HG02981 (cell line): ENCODE measurements at regions not wholly inside any gene's neighbourhood (a gene's known extent, or its start where the extent isn't known, plus 50 kb on each side); places are given as distances from the start of the nearest gene placed in this dataset.

Source experiments
- ATAC-seq: cut with Tn5 transposase; IDR thresholded peaks from one replicate; pipeline ENCODE4 v1.9.1; 2021; ENCODE audit warnings: mild to moderate bottlenecking, moderate library complexity; ENCODE audit not compliant: unreplicated experiment

GRCh38 chr5:117266280-117266679 lies 691.7 kb upstream of the SEMA6A start:
- no peak for ATAC-seq

DNA sequence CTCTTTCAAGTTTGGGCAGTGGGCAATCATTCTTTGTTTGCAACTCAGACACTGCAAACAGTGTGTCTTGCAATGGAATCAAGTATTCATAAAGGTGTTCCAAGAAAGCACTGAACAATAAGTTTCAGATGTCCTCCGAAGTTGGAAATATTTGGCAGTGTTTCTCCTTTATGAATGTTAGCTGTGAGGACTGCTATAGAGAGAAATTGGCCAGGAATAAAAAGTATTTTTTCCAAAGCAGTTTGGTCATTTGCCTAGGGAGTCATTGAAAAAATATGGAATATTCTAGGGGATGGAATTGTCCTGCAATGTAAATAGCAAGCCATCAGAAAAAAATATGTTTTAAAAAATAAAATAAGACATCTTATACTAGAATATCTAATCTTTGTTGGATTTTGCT lies 688.6 kb upstream of the SEMA6A start:
- ATAC-seq = no peak

DNA sequence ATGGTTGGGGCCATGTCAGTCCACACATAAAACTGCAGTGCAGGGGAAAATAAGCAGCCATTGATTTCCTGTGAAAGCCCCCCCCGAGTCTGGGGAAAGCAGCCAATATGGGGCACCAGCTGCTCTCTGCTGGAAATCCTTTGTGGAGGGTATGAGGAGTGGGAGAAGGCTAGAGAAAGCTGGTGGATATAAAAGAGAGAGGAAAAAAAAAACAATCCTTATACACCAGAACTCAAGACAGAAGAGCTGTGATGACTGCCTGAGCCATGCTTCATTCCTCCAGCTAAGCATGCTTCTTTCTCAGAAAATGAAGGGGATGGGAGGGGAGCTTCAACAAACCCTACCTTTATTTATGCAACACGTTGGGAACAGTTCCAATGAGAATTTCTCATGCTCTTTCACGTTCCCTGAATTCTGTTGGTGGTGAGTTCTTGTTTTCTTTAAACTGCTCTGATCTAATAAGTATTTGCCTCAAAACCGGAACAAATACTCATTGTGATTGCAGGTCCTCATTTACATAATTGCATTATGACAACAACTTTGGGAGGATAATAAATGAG lies 688.0 kb upstream of the SEMA6A start:
- no peak for ATAC-seq

GRCh38 chr5:117261948-117262571 lies 687.4 kb upstream of the SEMA6A start:
- no peak for ATAC-seq

DNA sequence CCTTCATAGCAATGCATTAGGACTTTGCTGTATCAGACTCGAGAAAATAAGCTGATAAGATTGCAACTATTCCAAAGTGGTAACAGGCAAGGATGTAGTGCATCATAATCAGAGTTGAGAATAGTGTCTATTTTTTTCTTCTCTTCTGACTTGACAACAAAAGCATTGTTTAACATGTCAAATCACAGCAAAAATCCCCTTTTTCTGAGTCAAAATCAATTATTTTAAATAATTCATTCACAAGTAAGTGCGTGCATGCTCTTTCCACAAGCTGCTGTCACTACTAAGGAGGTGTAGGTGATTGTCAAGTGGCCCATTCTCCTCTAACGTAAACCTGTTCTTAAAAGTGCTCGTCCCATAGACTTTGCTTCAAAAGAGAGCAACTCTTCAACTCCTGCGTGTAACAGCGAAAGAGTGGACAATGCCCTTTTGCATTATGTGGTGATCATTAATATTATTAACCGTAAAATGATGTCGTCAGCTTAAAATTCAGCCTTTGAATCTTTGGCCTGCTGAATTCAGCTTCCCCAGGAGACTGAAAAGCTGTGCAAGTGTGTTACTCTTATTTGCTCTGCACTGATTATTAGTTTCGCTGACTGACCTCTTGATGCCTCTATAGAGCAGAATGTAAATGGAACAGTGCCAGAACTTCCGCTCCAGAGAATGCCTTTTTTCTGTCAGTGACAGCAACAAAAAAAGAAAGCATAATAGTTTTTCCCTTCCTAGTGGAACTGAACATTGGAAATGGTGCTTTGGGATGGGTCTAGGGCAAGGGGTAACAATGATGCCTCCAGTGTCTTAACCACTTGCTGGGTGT lies 680.8 kb upstream of the SEMA6A start:
- no peak for ATAC-seq

DNA sequence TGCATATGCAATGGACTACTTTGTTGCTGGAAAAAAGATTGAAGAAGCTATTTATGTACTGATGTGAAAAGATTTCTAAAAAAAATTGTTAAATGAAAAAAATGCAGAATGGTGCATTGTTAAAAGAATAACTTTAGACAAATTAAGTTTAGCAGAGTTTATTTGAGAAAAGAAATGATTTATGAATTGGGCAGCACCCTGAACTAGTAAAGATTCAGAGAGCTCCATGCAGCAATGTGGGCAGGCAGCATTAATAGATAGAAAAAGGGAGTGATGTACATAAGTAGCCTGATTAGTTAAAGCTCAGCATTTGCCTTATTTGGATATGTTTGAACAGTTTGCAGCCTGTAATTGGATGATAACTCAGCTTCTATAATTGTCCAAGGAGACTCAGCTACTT lies 677.9 kb upstream of the SEMA6A start:
- ATAC-seq = no peak

- ATAC-seq = no peak
These were observed 674.6 kb upstream of the SEMA6A start for GRCh38 chr5:117249086-117249815.

GRCh38 chr5:117246424-117246823 lies 671.8 kb upstream of the SEMA6A start:
- ATAC-seq = no peak

DNA sequence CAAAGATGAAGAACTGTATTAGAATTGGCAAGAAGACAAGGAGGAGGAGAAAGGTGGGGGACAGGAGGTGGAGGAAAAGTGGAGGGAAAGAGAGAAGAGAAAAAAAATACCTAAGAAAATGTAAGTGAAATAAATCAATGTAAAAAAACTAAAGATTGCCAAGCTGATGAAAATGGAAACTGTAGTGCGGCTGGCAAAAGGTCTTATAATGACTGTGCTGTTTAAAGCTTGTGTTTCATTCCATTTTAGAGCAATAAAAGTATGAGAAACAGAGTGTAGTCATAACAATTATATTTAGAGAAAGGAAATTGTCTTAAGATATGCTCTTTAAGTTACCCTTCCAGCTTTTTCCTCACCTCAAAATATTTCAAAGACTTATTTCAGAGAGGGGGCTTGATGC lies 670.5 kb upstream of the SEMA6A start:
- no peak for ATAC-seq

GRCh38 chr5:117242028-117242427 lies 667.4 kb upstream of the SEMA6A start:
- ATAC-seq = no peak

GRCh38 chr5:117236941-117237340 lies 662.3 kb upstream of the SEMA6A start:
- ATAC-seq = no peak

DNA sequence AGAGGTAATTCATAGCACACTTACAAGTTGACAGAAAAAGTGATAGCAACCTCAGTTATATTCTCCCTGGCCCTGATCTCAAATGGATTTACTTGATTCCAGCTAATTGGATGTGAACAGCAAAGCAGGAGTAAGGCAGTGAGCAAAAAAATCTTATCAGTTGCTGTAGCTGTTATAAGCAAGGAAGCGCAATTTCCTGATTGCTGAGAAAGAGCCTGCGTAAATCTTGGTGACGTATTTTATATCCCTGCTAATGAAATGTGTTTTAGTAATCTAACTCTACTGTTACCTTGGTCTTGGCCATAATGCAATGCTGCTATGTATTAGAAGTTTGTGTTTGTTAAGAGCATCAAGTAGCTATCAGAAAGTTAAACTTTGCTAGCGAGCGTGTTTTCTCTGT lies 661.2 kb upstream of the SEMA6A start:
- no peak for ATAC-seq

- ATAC-seq = no peak
These were observed 655.8 kb upstream of the SEMA6A start for GRCh38 chr5:117230375-117230774.

DNA sequence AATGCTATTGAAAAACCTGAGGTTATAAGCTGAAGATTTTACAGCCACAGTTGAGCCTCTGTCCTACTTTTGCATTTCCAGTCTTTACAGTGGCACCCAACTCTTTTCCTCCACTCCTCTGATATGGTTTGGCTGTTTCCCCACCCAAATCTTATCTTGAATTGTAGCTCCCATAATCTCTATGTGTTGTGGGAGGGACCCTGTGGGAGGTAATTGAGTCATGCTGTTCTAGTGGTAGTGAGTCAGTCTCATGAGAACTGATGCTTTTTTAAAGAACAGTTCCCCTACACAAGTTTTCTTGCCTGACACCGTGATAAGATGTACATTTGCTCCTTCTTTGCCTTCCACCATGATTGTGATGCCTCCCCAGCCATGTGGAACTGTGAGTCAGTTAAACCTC lies 646.1 kb upstream of the SEMA6A start:
- no peak for ATAC-seq

GRCh38 chr5:117218789-117219188 lies 644.2 kb upstream of the SEMA6A start:
- no peak for ATAC-seq

GRCh38 chr5:117212866-117213265 lies 638.2 kb upstream of the SEMA6A start:
- no peak for ATAC-seq

- ATAC-seq = no peak
These were observed 636.2 kb upstream of the SEMA6A start for GRCh38 chr5:117210796-117211195.

DNA sequence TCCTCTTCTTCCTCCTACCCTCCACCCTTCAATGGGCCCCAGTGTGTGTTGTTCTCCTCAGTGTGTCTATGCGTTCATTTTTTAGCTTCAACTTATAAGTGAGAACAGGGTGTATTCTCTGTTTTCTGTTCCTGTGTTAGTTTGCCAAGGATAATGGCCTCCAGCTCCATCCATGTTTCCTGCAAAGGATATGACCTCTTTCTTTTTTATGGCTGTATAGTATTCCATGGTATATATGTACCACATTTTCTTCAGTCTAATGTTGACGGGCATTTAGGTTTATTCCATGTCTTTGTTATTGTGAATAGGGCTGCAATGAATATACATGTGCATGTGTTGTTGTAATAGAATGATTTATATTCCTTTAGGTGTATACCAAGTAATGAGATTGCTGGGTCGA lies 634.9 kb upstream of the SEMA6A start:
- no peak for ATAC-seq

- no peak for ATAC-seq
These were observed 632.6 kb upstream of the SEMA6A start for GRCh38 chr5:117207088-117207668.

DNA sequence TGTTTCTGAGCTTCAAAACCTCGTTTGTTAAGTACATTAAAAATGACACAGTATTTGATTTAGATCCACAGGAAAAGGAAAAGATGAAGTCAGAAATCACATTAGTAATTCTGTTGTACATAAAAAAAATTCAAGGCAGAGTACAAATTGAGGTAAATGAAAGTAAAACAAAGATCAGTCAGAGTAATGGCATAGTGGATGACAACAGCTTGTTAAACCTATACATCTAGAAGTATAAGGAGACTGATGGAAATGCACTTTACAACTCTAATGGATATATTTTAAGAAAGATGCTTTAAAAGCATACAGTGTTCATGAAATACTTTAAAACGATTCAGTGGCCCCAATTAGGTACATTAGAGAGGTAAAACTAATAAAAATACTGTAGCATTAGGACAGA lies 631.3 kb upstream of the SEMA6A start:
- no peak for ATAC-seq
